Left ventricle myocardium superior (tissue), 1 donor: ENCODE measurements at regions not wholly inside any gene's neighbourhood (a gene's known extent, or its start where the extent isn't known, plus 50 kb on each side); places are given as distances from the start of the nearest gene placed in this dataset.

Experiments used
- ATAC-seq: fragments of 200-7000 bp; cut with Tn5 transposase; one replicate; pipeline ENCODE4 v1.9.1; 2020; ENCODE audit warnings: mild to moderate bottlenecking, moderate library complexity
- DNase-seq: peaks from one replicate; pipeline ENCODE4 v3.0.0-alpha.2; 2020
- intact Hi-C: fragments of 100-400 bp; cut with micrococcal nuclease; formaldehyde crosslinking; loops from one replicate; pipeline ENCODE4 v1.11.0; 2022
- donor health status: DM: no; HTN: yes; CAD: no; lungs with severe emphysema.

- no peak for ATAC-seq
- intact Hi-C loops = no loop called here
- DNase-seq = no peak
Observed at GRCh38 chr11:131311776-131312514, 58.5 kb upstream of the NTM start.
